Glutamatergic neuron (in vitro differentiated cells): ENCODE measurements at regions not wholly inside any gene's neighbourhood (a gene's known extent, or its start where the extent isn't known, plus 50 kb on each side); places are given as distances from the start of the nearest gene placed in this dataset.

Source experiments
- DNase-seq: peaks from one replicate; pipeline ENCODE4 v3.0.0; 2022
- H3K27ac Mint-ChIP-seq: one replicate; pipeline ENCODE4 v1.8.0; 2020; ENCODE audit warnings: mild to moderate bottlenecking, mixed read lengths, inconsistent platforms; ENCODE audit not compliant: unreplicated experiment
- H3K27me3 Mint-ChIP-seq: one replicate; pipeline ENCODE4 v1.8.0; 2020; ENCODE audit warnings: mild to moderate bottlenecking, moderate library complexity, mixed read lengths, inconsistent platforms; ENCODE audit not compliant: unreplicated experiment
- H3K36me3 Mint-ChIP-seq: one replicate; pipeline ENCODE4 v1.8.0; 2020; ENCODE audit warnings: mild to moderate bottlenecking, mixed read lengths, inconsistent platforms; ENCODE audit not compliant: unreplicated experiment
- H3K4me1 Mint-ChIP-seq: one replicate; pipeline ENCODE4 v1.8.0; 2020; ENCODE audit warnings: mild to moderate bottlenecking, low read depth, mixed read lengths, inconsistent platforms; ENCODE audit not compliant: unreplicated experiment
- H3K4me3 Mint-ChIP-seq: one replicate; pipeline ENCODE4 v1.8.0; 2020; ENCODE audit warnings: mild to moderate bottlenecking, mixed read lengths, inconsistent platforms; ENCODE audit not compliant: unreplicated experiment
- H3K9me3 Mint-ChIP-seq: one replicate; pipeline ENCODE4 v1.8.0; 2020; ENCODE audit warnings: mild to moderate bottlenecking, moderate library complexity, mixed read lengths, inconsistent platforms; ENCODE audit not compliant: unreplicated experiment
- CTCF ChIP-seq: fragments of 200-600 bp; sonication (generic); IDR thresholded peaks from one replicate; pipeline ENCODE4 v1.5.0; 2021; ENCODE audit not compliant: partially characterized antibody, unreplicated experiment

GRCh38 chr12:61414470-61414869, 845.7 kb upstream of the USP15 start:
- no peak overlapping the region for H3K4me3 Mint-ChIP-seq

GRCh38 chr12:61422786-61423185, 837.4 kb upstream of the USP15 start:
- Mint-ChIP-seq H3K36me3 (no peaks in the 10 kb centered on the region), H3K27ac (no peak overlapping the region)

More at GRCh38 chr12:61414470-61414869, 845.7 kb upstream of the USP15 start:
- H3K27me3 Mint-ChIP-seq = no peaks in the 10 kb centered on the region
- no peaks in the 10 kb centered on the region for H3K9me3 Mint-ChIP-seq
- H3K36me3 Mint-ChIP-seq = no peaks in the 10 kb centered on the region
- no peak for DNase-seq
- TF ChIP-seq CTCF = no peak
- no peaks in the 10 kb centered on the region for H3K4me1 Mint-ChIP-seq
- no peak overlapping the region for H3K27ac Mint-ChIP-seq

GRCh38 chr12:61452076-61452475, 808.1 kb upstream of the USP15 start:
- Mint-ChIP-seq H3K4me1 (no peaks in the 10 kb centered on the region), H3K27ac (no peak overlapping the region), H3K27me3 (no peaks in the 10 kb centered on the region), H3K4me3 (no peak overlapping the region), H3K36me3 (no peaks in the 10 kb centered on the region), H3K9me3 (peaks cover 1% of the 10 kb centered on the region)
- TF ChIP-seq CTCF = no peak
- no peak for DNase-seq

More at GRCh38 chr12:61422786-61423185, 837.4 kb upstream of the USP15 start:
- Mint-ChIP-seq H3K9me3 (no peaks in the 10 kb centered on the region), H3K4me1 (no peaks in the 10 kb centered on the region), H3K27me3 (no peaks in the 10 kb centered on the region), H3K4me3 (no peak overlapping the region)
- no peak for TF ChIP-seq CTCF
- no peak for DNase-seq

GRCh38 chr12:61487728-61488127, 772.5 kb upstream of the USP15 start:
- Mint-ChIP-seq H3K9me3 (peaks cover 2% of the 10 kb centered on the region), H3K36me3 (no peaks in the 10 kb centered on the region), H3K4me1 (no peaks in the 10 kb centered on the region), H3K27ac (no peak overlapping the region), H3K27me3 (no peaks in the 10 kb centered on the region), H3K4me3 (no peak overlapping the region)
- no peak for DNase-seq
- no peak for TF ChIP-seq CTCF

GRCh38 chr12:61490526-61491498, 769.4 kb upstream of the USP15 start:
- no peaks in the 10 kb centered on the region for H3K36me3 Mint-ChIP-seq
- DNase-seq = no peak
- H3K27me3 Mint-ChIP-seq = peaks cover 4% of the 10 kb centered on the region
- no peak overlapping the region for H3K4me3 Mint-ChIP-seq
- no peaks in the 10 kb centered on the region for H3K9me3 Mint-ChIP-seq
- H3K4me1 Mint-ChIP-seq = no peaks in the 10 kb centered on the region
- no peak for TF ChIP-seq CTCF
- no peak overlapping the region for H3K27ac Mint-ChIP-seq
